GM21576 (cell line): ENCODE measurements at regions not wholly inside any gene's neighbourhood (a gene's known extent, or its start where the extent isn't known, plus 50 kb on each side); places are given as distances from the start of the nearest gene placed in this dataset.
"Not testable (repeated sequence)": the region's sequence is repeated elsewhere in the genome, so short reads cannot be mapped to it uniquely, and the experiment has no call there.

Experiments used
- ATAC-seq: cut with Tn5 transposase; IDR thresholded peaks from one replicate; pipeline ENCODE4 v1.9.1; 2021; ENCODE audit warnings: mild to moderate bottlenecking, moderate library complexity; ENCODE audit not compliant: unreplicated experiment

DNA sequence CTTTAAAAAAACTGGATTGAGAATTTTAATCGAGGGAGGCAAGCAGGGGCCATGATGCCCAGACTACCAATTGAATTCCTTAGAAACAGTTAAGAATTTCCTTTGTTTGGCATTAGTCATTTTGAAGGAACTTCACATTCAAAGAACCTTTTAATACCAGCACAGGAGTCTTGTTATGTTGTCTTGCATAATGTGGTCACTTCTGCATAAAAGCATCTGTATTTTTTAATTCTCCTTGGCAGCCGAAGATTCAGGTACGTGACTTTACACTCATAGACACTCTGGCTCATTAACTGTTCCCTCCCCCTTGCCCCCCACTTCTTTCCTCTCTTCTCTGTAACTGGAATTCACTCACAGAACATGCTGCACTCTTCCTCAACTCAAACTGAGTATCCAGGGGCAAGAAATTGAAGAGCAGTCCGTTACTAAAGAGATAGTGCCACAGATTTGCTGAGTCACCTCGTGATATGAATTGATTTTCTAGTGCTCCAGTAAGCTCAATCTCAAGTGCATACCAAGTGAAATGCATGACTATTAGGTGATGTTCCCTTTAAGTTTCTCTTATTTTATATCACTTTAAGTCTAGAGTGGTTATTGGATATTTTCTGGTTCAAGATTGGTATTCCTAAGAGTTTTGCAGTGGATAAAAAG lies 572.2 kb upstream of the SOX9 start:
- no peak for ATAC-seq

DNA sequence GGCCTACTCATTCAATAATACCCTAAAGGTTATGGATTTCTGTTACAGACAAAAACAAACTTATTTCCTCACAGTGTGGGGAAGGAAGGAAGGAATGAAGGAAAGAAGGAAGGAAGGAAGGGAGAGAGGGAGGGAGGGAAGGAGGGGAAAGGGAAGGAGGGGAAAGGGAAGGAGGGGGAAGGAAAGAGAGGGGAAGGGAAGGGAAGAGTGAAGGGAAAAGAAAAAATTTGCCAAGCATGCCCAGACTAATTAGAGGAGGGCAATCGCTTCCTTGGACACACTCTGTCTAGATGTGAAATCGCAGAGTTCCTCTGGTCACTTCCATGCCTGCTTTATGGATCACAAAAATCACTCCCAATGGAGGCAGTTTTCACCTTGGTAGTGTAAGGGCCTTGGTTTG lies 570.1 kb upstream of the SOX9 start:
- ATAC-seq = no peak

- no peak for ATAC-seq
Measured at GRCh38 chr17:71553381-71553780, 567.4 kb upstream of the SOX9 start.

- ATAC-seq = no peak
Measured at GRCh38 chr17:71558901-71559300, 561.9 kb upstream of the SOX9 start.

GRCh38 chr17:71572343-71572742 lies 548.5 kb upstream of the SOX9 start:
- ATAC-seq = no peak

- ATAC-seq = no peak
Measured at GRCh38 chr17:71578446-71578845, 542.4 kb upstream of the SOX9 start.

DNA sequence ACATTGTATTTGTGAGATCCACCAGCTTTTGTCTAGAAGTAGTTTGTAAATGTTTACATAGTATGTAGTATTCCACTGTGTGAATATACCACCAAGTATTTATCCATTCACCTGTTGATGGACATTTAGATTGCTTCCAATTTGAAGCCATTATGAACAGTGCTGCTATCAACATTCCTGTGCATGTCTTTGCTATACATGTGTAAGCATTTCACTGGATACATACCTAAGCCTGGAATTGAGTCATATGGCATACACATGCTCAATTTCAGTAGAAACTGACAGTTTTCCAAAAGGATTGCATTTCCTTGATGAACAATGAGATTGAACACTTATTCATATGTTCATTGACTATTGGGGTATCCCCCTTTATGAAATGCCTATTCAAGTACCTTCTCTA lies 540.6 kb upstream of the SOX9 start:
- ATAC-seq = no peak

- no peak for ATAC-seq
Measured at GRCh38 chr17:71585540-71585939, 535.3 kb upstream of the SOX9 start.

DNA sequence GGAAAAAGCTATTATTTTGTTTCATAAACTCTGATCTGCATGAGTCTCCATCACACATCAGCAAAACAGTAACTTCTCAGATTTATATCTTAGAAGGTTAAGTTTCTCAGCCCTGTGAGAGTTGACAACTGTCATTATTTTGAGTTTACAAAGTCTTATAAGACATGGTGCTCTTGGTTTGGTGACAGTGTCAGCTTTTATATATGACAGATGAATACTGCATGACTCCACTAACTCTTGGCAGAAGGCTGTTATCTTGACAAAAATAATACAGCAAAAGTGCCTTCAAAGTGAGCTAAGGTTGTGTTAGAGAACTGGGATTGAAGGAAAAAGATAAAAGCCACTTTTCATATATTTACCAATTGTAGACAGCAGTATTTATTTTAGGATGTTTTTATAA lies 528.4 kb upstream of the SOX9 start:
- ATAC-seq = no peak

- no peak for ATAC-seq
Measured at GRCh38 chr17:71593078-71593477, 527.7 kb upstream of the SOX9 start.

- ATAC-seq = not testable (repeated sequence)
Measured at GRCh38 chr17:71599583-71599982, 521.2 kb upstream of the SOX9 start.

GRCh38 chr17:71600137-71600789 lies 520.6 kb upstream of the SOX9 start:
- ATAC-seq = no peak

DNA sequence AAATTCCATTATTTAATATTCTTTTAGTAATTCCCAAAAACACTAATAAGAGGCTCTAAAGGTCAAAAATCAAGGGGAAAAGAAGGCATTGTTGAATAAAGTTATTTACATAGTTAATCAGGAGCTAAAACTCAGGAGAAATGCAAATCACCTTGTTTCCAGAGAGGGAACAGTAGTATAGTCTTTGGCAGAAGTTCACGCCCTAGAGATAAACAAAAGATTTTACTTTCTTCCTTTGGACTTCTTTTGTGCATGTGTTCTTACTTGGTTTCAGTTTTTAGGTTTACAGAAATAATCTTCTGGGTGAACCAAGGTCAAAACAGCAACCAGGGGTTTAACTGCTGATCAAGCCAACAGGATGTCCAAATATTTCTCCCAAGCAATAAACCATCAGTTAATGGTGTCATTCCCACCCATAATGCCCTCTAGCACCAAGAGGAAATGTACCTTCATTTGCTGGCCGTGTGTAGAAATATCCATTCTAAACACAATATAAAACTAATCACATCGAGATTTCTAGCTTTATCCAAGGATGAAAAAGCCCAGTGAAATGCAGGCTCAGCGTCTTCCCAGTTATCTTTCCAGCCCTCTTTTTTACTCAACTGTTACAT lies 518.8 kb upstream of the SOX9 start:
- no peak for ATAC-seq

- no peak for ATAC-seq
Measured at GRCh38 chr17:71613996-71614395, 506.8 kb upstream of the SOX9 start.

- ATAC-seq = no peak
Measured at GRCh38 chr17:71615820-71616219, 505.0 kb upstream of the SOX9 start.

GRCh38 chr17:71617767-71618166 lies 503.1 kb upstream of the SOX9 start:
- not testable (repeated sequence) for ATAC-seq

- no peak for ATAC-seq
Measured at GRCh38 chr17:71625330-71625729, 495.5 kb upstream of the SOX9 start.

DNA sequence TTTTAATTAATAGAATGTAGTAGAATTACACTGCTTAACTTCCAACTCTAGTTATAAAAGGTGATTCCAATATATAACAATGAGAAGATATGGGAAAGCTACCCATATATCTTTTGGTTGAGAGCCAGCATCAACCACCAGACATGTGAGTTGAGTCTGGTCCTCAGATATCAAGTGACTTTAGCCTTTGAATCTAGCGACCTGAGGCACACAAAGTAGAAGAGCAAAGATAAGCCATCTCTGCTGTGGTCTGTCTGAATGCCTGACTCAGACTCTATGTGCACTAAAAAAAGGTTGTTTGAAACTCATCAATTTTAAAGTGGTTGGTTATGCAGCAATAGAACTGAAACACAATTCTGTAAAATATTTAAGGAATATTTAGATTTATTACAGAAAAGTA lies 492.5 kb upstream of the SOX9 start:
- ATAC-seq = no peak

GRCh38 chr17:71631483-71631882 lies 489.3 kb upstream of the SOX9 start:
- no peak for ATAC-seq

DNA sequence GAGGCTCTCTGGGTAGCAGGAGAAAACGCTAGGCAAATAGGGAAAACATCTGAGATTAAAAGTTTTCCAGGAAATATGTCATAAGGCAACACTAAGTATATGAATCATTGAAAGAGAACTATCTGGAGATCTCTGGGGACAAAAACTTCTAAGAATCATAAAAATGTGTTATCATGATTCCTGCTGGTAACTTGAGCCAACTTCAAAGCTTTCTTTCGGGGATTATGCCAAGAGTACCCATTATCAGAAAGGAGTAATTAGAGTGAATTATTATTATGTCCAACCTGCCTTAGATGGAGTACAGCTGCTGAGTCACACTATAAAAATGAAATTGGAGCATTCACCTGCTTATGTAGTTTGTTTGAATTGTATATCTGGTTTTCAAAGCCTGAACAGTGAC lies 488.5 kb upstream of the SOX9 start:
- ATAC-seq = no peak

DNA sequence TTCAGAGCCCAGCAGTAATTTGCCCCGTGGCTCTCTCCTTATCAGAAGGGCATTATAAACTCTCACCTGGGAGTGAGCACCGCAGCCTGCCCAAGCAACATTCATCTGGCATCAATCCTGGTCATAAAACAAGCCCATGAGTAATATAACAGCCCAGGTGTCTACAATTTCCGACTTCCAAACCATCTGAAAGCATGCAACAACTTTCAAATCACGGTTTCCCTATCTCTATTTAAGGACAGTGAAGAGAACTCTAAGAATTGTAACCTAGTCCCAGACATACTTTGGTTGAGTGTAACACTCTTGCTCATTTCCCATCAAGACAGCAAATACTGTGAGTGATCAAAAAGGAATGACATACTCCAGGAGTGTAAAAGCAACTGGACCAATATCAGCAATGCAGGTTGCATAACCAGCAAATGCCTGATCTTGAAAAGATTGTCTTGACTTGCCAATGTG lies 487.4 kb upstream of the SOX9 start:
- ATAC-seq = no peak

DNA sequence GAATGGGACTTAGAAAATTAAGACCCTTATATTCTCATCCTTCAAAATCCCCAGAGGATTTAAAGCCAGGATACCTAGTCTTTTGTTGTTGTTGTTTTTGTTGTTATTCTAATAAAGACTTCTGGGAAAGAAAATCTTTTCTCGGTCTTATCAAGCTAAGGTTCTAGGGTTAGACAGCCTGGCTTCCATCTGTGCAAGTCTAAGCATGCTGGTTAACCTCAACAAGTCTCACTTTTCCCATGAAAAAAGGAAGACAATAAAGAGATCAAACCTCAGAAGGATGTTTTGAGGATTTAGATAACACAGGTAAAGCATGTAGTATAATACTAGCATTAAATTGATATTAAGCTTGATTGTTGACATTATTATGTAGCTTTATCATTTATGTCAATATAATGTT lies 486.4 kb upstream of the SOX9 start:
- no peak for ATAC-seq
